GM18861 (cell line): ENCODE measurements at regions not wholly inside any gene's neighbourhood (a gene's known extent, or its start where the extent isn't known, plus 50 kb on each side); places are given as distances from the start of the nearest gene placed in this dataset.
"Not testable (repeated sequence)": the region's sequence is repeated elsewhere in the genome, so short reads cannot be mapped to it uniquely, and the experiment has no call there.

Experiments used
- ATAC-seq: cut with Tn5 transposase; IDR thresholded peaks from one replicate; pipeline ENCODE4 v1.9.1; 2021; ENCODE audit not compliant: unreplicated experiment

GRCh38 chr18:33820517-33821371 lies 242.7 kb downstream of the ASXL3 start:
- no peak for ATAC-seq

GRCh38 chr18:33819692-33820343 lies 241.8 kb downstream of the ASXL3 start:
- not testable (repeated sequence) for ATAC-seq

GRCh38 chr18:33818145-33818544 lies 240.1 kb downstream of the ASXL3 start:
- ATAC-seq = no peak

- ATAC-seq = no peak
These were observed 239.1 kb downstream of the ASXL3 start for GRCh38 chr18:33817096-33817495.

- no peak for ATAC-seq
These were observed 236.5 kb downstream of the ASXL3 start for GRCh38 chr18:33814546-33814945.

GRCh38 chr18:33812186-33812585 lies 234.2 kb downstream of the ASXL3 start:
- ATAC-seq = no peak

- no peak for ATAC-seq
These were observed 227.6 kb downstream of the ASXL3 start for GRCh38 chr18:33805592-33805991.

GRCh38 chr18:33804258-33804657 lies 226.2 kb downstream of the ASXL3 start:
- ATAC-seq = no peak

GRCh38 chr18:33803636-33804035 lies 225.6 kb downstream of the ASXL3 start:
- no peak for ATAC-seq

GRCh38 chr18:33802955-33803354 lies 224.9 kb downstream of the ASXL3 start:
- ATAC-seq = no peak
